Fibroblast of mammary gland (primary cell): ENCODE measurements at regions not wholly inside any gene's neighbourhood (a gene's known extent, or its start where the extent isn't known, plus 50 kb on each side); places are given as distances from the start of the nearest gene placed in this dataset.
A peak's percentile ranks its signal among the peaks of the same experiment; 100 is the strongest.

Source experiments
- DNase-seq: peaks from one replicate; pipeline ENCODE4 v3.0.0-alpha.2; 2010; ENCODE audit warnings: low read depth
- H3K4me3 ChIP-seq: 2 replicates; pipeline ENCODE4 v1.5.1; 2011; ENCODE audit warnings: low read depth, mild to moderate bottlenecking, low read length, moderate library complexity; ENCODE audit not compliant: control insufficient read depth
- CTCF ChIP-seq: conservative IDR thresholded peaks from 2 replicates; pipeline ENCODE4 v1.5.1; 2011; ENCODE audit warnings: low read depth, low read length, inconsistent platforms; ENCODE audit not compliant: control insufficient read depth, insufficient read depth

GRCh38 chr10:90418869-90419652 lies 438.8 kb downstream of the HTR7 start:
- TF ChIP-seq CTCF, result no peak
- H3K4me3 ChIP-seq, result no peak overlapping the region
- peak; percentile 92 for DNase-seq

GRCh38 chr10:90420637-90421318 lies 437.1 kb downstream of the HTR7 start:
- H3K4me3 ChIP-seq, result no peak overlapping the region
- TF ChIP-seq CTCF, result no peak
- no peak for DNase-seq

GRCh38 chr10:90421874-90422273 lies 436.0 kb downstream of the HTR7 start:
- no peak for TF ChIP-seq CTCF
- H3K4me3 ChIP-seq, result no peak overlapping the region
- DNase-seq, result no peak

- peak; percentile 44 for DNase-seq
- no peak for TF ChIP-seq CTCF
- no peak overlapping the region for H3K4me3 ChIP-seq
Observed at GRCh38 chr10:90424730-90425129, 433.1 kb downstream of the HTR7 start.

GRCh38 chr10:90430186-90430585 lies 427.7 kb downstream of the HTR7 start:
- H3K4me3 ChIP-seq, result no peak overlapping the region
- DNase-seq, result no peak
- no peak for TF ChIP-seq CTCF

- no peak overlapping the region for H3K4me3 ChIP-seq
- no peak for DNase-seq
- no peak for TF ChIP-seq CTCF
Observed at GRCh38 chr10:90432866-90433265, 425.0 kb downstream of the HTR7 start.

- DNase-seq, result no peak
- TF ChIP-seq CTCF, result no peak
- H3K4me3 ChIP-seq, result no peak overlapping the region
Observed at GRCh38 chr10:90435296-90435695, 422.5 kb downstream of the HTR7 start.
